ENCODE measurements at regions not wholly inside any gene's neighbourhood (a gene's known extent, or its start where the extent isn't known, plus 50 kb on each side); places are given as distances from the start of the nearest gene placed in this dataset.

DNA sequence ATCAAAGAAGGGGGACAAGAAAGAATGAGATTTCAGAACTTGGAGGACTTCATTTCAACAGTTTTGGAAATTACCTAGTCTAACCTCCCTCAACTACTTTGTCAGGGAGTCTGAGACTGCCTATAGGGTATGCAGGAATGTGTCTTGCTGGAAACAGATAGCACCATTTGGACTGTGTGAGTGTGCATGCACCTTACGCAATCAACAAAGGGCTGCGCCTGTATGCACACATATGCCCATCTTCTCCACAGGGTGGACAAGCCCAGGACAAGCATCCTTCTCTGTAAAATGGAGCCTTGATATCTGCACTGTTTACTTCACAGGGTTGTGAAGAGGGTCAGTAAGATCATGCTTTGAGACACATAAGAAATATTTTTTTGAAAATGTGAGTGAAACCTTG, 305.7 kb upstream of the ASIC2 start:
- no peak for ATAC-seq (replicated peaks; ENCODE audit: extremely low read depth, poor library complexity, severe bottlenecking)
- H3K4me3 Mint-ChIP-seq, result no peak overlapping the region
- H3K27ac Mint-ChIP-seq (ENCODE audit: low read depth), result no peak overlapping the region
- H3K27me3 Mint-ChIP-seq, result peaks cover 10% of the 10 kb centered on the region
- no peaks in the 10 kb centered on the region for H3K36me3 Mint-ChIP-seq (ENCODE audit: insufficient read depth)
- H3K9me3 Mint-ChIP-seq, result no peaks in the 10 kb centered on the region
- no peaks in the 10 kb centered on the region for H3K4me1 Mint-ChIP-seq
- DNase-seq (ENCODE audit: low spot score in 2 of 2), result no peak

DNA sequence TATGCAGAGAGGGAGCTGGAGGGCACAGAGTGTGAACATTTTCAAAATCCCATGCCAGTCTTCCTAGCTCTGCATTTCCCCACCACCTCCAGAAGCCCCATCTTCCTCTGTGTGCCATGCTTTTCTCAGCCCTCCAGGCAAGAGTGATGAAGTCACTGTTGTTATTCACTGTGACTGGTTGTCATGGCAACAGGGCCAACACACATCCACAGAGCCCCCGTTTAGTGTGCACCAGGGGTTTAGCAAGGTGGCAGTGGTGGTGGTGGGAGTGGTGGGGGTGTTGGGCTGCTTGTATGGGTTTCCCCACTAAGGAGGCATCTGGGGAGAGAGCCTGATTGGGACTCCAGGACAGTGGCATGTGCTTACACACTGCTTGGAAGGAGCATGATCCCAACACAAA, 309.9 kb upstream of the ASIC2 start:
- H3K27me3 Mint-ChIP-seq, result peaks cover 38% of the 10 kb centered on the region
- ATAC-seq (replicated peaks; ENCODE audit: extremely low read depth, poor library complexity, severe bottlenecking) (no peak), DNase-seq (ENCODE audit: low spot score in 2 of 2) (no peak)
- H3K9me3 Mint-ChIP-seq, result no peaks in the 10 kb centered on the region
- H3K36me3 Mint-ChIP-seq (ENCODE audit: insufficient read depth), result peaks cover 3% of the 10 kb centered on the region
- no peak overlapping the region for H3K4me3 Mint-ChIP-seq
- H3K27ac Mint-ChIP-seq (ENCODE audit: low read depth), result no peak overlapping the region
- no peaks in the 10 kb centered on the region for H3K4me1 Mint-ChIP-seq

DNA sequence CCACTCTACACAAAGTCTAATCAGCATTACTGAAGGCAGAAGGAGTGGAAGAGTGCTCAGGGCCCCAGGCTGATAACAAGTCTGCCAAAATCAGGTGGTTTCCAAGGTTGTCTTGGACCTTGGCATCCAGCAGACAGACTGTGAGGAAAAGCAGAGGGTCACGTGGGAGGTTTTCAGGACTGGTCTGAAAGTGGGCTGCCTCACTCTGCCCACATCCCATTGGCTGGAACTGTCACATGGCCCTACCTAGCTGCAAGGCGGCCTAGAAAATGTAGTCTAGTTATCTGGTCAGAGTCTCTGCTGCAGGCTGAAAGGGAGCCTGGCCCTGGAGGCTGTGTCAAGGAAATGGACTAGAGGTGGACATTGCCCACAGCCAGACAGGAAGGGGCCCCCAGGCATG, 310.7 kb upstream of the ASIC2 start:
- Mint-ChIP-seq H3K27ac (ENCODE audit: low read depth) (no peak overlapping the region), H3K4me1 (no peaks in the 10 kb centered on the region), H3K9me3 (no peaks in the 10 kb centered on the region), H3K4me3 (no peak overlapping the region), H3K27me3 (peaks cover 35% of the 10 kb centered on the region), H3K36me3 (ENCODE audit: insufficient read depth) (peaks cover 3% of the 10 kb centered on the region)
- ATAC-seq (replicated peaks; ENCODE audit: extremely low read depth, poor library complexity, severe bottlenecking), result no peak
- DNase-seq (ENCODE audit: low spot score in 2 of 2), result no peak

DNA sequence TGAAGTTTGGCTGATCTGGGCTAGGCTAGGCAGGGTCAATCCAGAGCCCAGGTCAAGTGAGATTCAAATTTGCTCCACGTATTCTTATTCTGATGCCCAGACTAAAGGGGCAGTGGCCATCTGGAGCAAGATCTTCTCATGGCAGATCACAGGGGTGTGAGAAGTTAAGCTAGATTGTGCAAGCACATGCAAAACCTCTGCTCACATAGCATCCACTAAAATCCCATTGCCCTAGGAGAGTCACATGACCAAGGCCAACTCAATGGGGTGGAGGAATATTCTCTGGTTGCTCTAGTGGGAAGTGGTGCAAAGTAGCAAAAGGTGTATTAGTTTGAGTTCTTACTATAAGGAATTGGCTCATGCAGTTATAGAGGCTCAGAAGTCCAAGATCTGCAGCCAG, 318.4 kb upstream of the ASIC2 start:
- H3K4me3 Mint-ChIP-seq, result no peak overlapping the region
- ATAC-seq (replicated peaks; ENCODE audit: extremely low read depth, poor library complexity, severe bottlenecking) (no peak), DNase-seq (ENCODE audit: low spot score in 2 of 2) (no peak)
- H3K9me3 Mint-ChIP-seq, result no peaks in the 10 kb centered on the region
- H3K27me3 Mint-ChIP-seq, result peaks cover 52% of the 10 kb centered on the region
- no peak overlapping the region for H3K27ac Mint-ChIP-seq (ENCODE audit: low read depth)
- H3K36me3 Mint-ChIP-seq (ENCODE audit: insufficient read depth), result peaks cover 2% of the 10 kb centered on the region
- H3K4me1 Mint-ChIP-seq, result no peaks in the 10 kb centered on the region

DNA sequence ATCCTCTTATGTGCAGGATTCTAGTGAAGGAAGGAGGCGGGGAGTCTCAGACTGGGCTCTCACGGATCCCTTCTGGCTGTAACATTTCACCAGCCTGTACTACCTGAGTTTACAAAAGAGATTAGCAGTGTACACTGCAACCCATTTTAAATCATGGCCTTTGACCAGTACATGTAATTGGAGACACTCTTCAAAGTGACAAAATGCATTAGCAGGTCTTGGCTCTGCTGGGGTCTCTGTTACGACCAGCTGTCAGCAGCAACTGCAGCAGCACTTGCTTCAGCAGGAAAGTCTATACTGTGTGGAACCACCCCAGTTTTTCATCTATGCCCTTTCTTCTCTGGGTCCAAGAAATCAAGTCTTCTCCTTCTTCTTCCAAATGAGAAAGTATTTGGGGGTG, 322.8 kb upstream of the ASIC2 start:
- no peaks in the 10 kb centered on the region for H3K9me3 Mint-ChIP-seq
- no peaks in the 10 kb centered on the region for H3K4me1 Mint-ChIP-seq
- no peaks in the 10 kb centered on the region for H3K36me3 Mint-ChIP-seq (ENCODE audit: insufficient read depth)
- no peak for DNase-seq (ENCODE audit: low spot score in 2 of 2)
- H3K27ac Mint-ChIP-seq (ENCODE audit: low read depth), result no peak overlapping the region
- no peak overlapping the region for H3K4me3 Mint-ChIP-seq
- no peak for ATAC-seq (replicated peaks; ENCODE audit: extremely low read depth, poor library complexity, severe bottlenecking)
- peaks cover 55% of the 10 kb centered on the region for H3K27me3 Mint-ChIP-seq

DNA sequence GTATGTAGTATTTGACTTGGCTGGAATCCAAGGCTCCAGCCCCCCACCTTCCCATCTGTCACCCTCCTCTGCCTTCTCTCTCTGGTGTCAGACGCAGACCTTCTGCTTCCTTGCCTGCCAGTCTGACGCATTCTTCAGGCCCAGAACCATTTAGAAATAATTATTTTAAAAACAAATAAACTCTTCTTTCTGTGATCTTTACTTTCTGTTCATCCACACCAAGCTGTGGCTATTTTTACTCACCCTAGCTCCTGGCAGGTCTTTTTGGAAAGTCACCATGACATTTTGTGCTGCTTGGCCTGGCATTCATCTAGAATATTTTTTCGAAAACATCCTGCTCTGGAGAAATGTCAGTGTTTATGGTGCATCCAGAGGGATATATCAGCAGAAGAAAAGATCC, 330.7 kb upstream of the ASIC2 start:
- no peak for ATAC-seq (replicated peaks; ENCODE audit: extremely low read depth, poor library complexity, severe bottlenecking)
- no peak for DNase-seq (ENCODE audit: low spot score in 2 of 2)
- H3K9me3 Mint-ChIP-seq, result no peaks in the 10 kb centered on the region
- no peak overlapping the region for H3K4me3 Mint-ChIP-seq
- H3K27me3 Mint-ChIP-seq, result peaks cover 40% of the 10 kb centered on the region
- no peaks in the 10 kb centered on the region for H3K4me1 Mint-ChIP-seq
- H3K27ac Mint-ChIP-seq (ENCODE audit: low read depth), result no peak overlapping the region
- no peaks in the 10 kb centered on the region for H3K36me3 Mint-ChIP-seq (ENCODE audit: insufficient read depth)

DNA sequence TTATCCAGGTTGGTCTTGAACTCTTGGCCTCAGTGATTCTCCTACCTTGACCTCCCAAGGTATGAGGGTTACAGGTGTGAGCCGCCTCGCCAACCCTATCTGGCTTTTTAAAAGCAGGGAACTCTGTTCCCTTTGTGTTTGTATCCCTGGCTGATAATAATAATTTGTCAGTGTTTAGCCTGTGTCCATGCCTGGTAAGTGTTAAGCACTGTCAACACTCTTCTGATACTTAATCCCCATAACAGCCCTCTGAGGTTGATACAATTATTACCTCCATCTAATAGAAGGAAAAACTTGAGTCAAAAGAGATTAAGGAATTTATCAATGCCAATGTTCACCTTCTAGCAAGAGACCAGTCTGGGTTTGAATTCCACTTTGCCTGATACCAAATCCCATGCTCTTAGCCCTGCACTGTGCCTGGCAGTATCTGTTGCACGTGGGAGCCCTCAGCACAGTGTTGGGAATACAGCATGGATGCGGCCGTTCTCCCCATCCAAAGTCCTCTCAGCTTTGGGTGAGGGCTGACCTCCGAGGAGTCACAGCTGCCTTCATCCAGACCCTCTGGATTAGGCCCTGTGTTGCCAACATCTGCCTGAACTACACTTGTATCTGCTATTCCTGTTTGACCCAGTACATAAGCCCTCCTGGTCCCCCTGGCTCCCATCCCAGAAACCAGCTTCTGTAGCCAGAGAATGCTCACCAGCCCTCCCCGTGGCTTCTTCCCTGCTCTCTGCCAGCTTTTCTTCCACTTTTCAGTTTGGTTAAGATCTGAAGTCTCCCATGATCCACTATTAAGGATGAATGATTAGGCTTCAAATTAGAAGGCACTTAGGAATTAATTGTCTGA, 335.6 kb upstream of the ASIC2 start:
- peaks cover 13% of the 10 kb centered on the region for H3K9me3 Mint-ChIP-seq
- no peaks in the 10 kb centered on the region for H3K4me1 Mint-ChIP-seq
- ATAC-seq (replicated peaks; ENCODE audit: extremely low read depth, poor library complexity, severe bottlenecking), result no peak
- H3K27ac Mint-ChIP-seq (ENCODE audit: low read depth), result no peak overlapping the region
- H3K27me3 Mint-ChIP-seq, result peaks cover 60% of the 10 kb centered on the region
- no peak overlapping the region for H3K4me3 Mint-ChIP-seq
- no peak for DNase-seq (ENCODE audit: low spot score in 2 of 2)
- no peaks in the 10 kb centered on the region for H3K36me3 Mint-ChIP-seq (ENCODE audit: insufficient read depth)

DNA sequence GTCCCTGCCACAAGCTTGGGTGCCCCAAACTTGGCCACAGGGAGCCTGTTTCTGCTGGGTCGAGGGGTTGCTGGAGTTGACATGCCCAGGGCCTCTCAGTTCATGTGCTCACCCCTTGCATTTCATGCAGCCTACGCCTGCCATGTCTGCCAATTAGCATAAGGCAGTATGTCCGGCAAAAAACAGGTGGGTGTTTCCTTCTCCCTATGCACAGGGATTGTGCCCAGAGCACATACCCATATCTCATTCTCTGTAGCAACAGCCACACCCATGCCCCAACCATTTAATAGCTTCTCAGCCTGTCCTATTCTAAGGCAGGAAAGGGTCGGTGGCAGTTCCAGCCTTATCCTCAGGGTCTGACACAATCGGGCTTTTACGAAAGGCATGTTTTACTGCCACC, 340.4 kb upstream of the ASIC2 start:
- DNase-seq (ENCODE audit: low spot score in 2 of 2) (no peak), ATAC-seq (replicated peaks; ENCODE audit: extremely low read depth, poor library complexity, severe bottlenecking) (no peak)
- no peak overlapping the region for H3K27ac Mint-ChIP-seq (ENCODE audit: low read depth)
- H3K36me3 Mint-ChIP-seq (ENCODE audit: insufficient read depth), result no peaks in the 10 kb centered on the region
- H3K27me3 Mint-ChIP-seq, result peaks cover 55% of the 10 kb centered on the region
- peaks cover 16% of the 10 kb centered on the region for H3K4me1 Mint-ChIP-seq
- no peak overlapping the region for H3K4me3 Mint-ChIP-seq
- H3K9me3 Mint-ChIP-seq, result peaks cover 23% of the 10 kb centered on the region

DNA sequence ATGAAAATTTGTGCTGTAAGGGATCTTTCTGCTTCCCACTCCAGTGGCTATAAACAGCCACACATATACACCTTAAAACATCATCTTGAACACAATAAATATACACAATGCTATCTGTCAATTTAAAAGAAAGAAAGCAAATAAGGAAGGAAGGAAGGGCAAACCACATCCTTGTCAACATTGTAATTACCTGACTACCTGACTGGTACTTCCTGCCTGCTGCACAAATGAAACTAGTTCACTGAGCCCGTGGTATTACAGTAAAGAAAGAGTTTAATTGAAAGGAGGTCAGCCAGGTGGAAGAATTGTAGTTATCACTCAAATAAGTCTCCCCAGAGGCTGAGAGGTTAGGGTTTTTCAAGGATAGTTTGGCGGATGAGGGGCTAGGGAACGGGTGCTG, 344.4 kb upstream of the ASIC2 start:
- Mint-ChIP-seq H3K4me1 (peaks cover 16% of the 10 kb centered on the region), H3K27me3 (peaks cover 31% of the 10 kb centered on the region), H3K4me3 (no peak overlapping the region), H3K9me3 (peaks cover 10% of the 10 kb centered on the region), H3K36me3 (ENCODE audit: insufficient read depth) (no peaks in the 10 kb centered on the region), H3K27ac (ENCODE audit: low read depth) (no peak overlapping the region)
- ATAC-seq (replicated peaks; ENCODE audit: extremely low read depth, poor library complexity, severe bottlenecking) (no peak), DNase-seq (ENCODE audit: low spot score in 2 of 2) (no peak)

DNA sequence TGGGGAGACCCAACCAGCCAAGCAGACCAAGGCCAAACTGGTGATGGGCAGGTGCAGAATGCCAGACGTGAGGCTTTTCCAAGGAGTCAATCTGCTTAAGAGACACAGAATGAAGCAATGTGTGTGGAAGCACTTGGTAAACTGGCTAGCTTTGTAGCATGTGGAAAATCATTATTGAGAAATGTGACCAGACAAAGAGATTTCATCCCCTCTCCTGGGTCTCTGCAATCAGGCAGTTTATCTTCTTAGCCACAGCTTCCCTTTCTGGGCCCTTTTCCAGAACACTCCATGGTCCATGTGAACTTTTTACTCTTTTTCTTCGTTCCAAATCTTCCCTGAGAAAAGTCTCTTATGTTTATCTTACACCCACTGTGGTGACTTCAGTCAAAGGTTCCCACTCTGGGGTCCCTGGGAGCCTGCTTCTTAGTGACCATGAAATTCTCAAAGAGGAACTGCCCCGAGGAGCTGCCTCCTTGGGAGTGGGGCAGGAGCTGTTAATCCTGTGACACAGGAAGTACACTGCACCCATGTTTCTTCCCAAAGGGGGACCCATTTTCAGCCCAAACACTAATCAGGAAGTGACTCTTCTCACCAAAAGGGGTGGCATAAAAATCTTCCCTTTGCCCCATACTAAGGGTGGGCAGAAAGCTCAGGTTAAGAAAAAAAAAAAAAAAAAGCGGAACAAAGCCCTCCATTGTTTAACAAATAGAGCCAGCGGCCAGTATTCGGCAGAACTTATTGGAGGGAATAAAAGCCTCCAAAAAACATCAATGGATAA, 346.2 kb upstream of the ASIC2 start:
- peaks cover 16% of the 10 kb centered on the region for H3K27me3 Mint-ChIP-seq
- DNase-seq (ENCODE audit: low spot score in 2 of 2) (no peak), ATAC-seq (replicated peaks; ENCODE audit: extremely low read depth, poor library complexity, severe bottlenecking) (no peak)
- H3K4me1 Mint-ChIP-seq, result peaks cover 16% of the 10 kb centered on the region
- H3K36me3 Mint-ChIP-seq (ENCODE audit: insufficient read depth), result no peaks in the 10 kb centered on the region
- H3K9me3 Mint-ChIP-seq, result peaks cover 10% of the 10 kb centered on the region
- no peak overlapping the region for H3K27ac Mint-ChIP-seq (ENCODE audit: low read depth)
- no peak overlapping the region for H3K4me3 Mint-ChIP-seq

DNA sequence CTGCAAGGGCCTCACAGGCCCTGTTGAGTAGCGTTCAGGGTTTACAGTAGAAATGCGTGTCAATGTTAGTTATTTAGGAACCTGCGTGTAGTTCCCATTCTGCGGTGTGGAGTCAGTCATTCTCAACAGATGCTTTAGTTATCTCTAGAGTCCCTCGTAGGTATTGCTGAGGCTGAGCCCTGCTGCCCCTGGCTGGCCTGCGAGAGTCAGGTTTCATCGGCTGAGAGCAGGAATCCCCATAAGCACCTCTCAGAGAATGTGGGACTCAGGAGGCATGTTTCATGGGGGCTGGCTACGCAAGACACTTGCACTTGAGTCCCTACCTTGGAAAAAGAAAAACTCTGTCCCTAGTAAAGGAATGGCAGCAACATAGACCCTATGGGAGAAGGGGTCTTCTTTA, 347.5 kb upstream of the ASIC2 start:
- Mint-ChIP-seq H3K9me3 (peaks cover 10% of the 10 kb centered on the region), H3K4me1 (peaks cover 16% of the 10 kb centered on the region)
- no peak for ATAC-seq (replicated peaks; ENCODE audit: extremely low read depth, poor library complexity, severe bottlenecking)

DNA sequence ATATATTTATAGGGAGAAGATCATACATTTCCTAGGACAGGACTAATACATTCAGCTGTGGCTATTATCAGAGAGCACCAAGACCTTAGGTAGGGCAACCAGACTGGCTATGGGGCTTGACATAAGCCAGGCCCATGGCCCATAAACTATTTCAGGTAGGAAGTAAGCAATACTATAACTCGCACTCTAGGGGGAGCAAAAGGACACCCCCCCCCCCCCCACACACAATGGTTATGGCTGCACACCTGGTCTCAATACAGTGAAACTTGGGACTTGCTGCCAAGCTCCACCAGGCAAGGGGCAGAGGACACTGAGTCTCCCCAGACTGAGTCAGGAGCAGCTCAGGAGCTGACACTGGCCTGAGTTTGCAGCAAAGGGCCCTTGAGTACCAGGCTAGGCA, 348.9 kb upstream of the ASIC2 start:
- Mint-ChIP-seq H3K4me1 (peaks cover 10% of the 10 kb centered on the region), H3K9me3 (peaks cover 8% of the 10 kb centered on the region), H3K27ac (ENCODE audit: low read depth) (no peak overlapping the region), H3K27me3 (peaks cover 39% of the 10 kb centered on the region), H3K36me3 (ENCODE audit: insufficient read depth) (no peaks in the 10 kb centered on the region), H3K4me3 (no peak overlapping the region)
- ATAC-seq (replicated peaks; ENCODE audit: extremely low read depth, poor library complexity, severe bottlenecking), result no peak
- no peak for DNase-seq (ENCODE audit: low spot score in 2 of 2)

More for the DNA sequence above, 347.5 kb upstream of the ASIC2 start:
- Mint-ChIP-seq H3K36me3 (ENCODE audit: insufficient read depth) (no peaks in the 10 kb centered on the region), H3K27ac (ENCODE audit: low read depth) (no peak overlapping the region), H3K27me3 (peaks cover 26% of the 10 kb centered on the region), H3K4me3 (no peak overlapping the region)
- no peak for DNase-seq (ENCODE audit: low spot score in 2 of 2)

DNA sequence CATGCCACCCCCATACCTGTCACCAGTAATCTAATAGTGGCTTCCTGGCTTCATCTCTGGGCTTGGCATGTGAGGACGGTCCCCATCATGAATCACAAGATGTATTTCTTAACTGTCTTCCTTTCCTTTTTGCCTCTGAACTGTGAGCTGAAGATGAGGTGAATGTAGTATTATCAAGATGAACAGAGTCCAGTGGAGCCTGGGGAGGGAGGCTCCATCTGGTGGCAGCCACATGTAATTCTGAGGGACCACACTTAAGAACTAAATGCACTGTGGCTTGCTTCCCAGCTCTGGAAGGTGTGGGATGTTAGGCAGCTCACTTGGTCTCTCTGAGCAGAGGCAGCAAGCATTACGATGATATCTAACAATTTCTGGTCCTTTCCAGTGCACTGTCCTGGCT, 354.9 kb upstream of the ASIC2 start:
- Mint-ChIP-seq H3K27ac (ENCODE audit: low read depth) (no peak overlapping the region), H3K9me3 (no peaks in the 10 kb centered on the region), H3K4me1 (no peaks in the 10 kb centered on the region), H3K27me3 (peaks cover 27% of the 10 kb centered on the region), H3K4me3 (no peak overlapping the region), H3K36me3 (ENCODE audit: insufficient read depth) (no peaks in the 10 kb centered on the region)
- ATAC-seq (replicated peaks; ENCODE audit: extremely low read depth, poor library complexity, severe bottlenecking) (no peak), DNase-seq (ENCODE audit: low spot score in 2 of 2) (no peak)
